GM12892 (cell line): ENCODE measurements at regions not wholly inside any gene's neighbourhood (a gene's known extent, or its start where the extent isn't known, plus 50 kb on each side); places are given as distances from the start of the nearest gene placed in this dataset.
"Not testable (repeated sequence)": the region's sequence is repeated elsewhere in the genome, so short reads cannot be mapped to it uniquely, and the experiment has no call there.

Source experiments
- POLR2A ChIP-seq: IDR thresholded peaks from 2 replicates; pipeline ENCODE4 v1.6.1; 2011; ENCODE audit warnings: low read depth, low read length, control low read depth
- TAF1 ChIP-seq: IDR thresholded peaks from 2 replicates; pipeline ENCODE4 v1.6.1; 2011; ENCODE audit warnings: low read depth, mild to moderate bottlenecking, control low read depth, low read length, borderline replicate concordance

GRCh38 chr1:223920805-223921204, 75.1 kb upstream of the TP53BP2 start:
- TF ChIP-seq POLR2A, TAF1: not testable (repeated sequence)
